Stimulated activated naive B cell treated with anti-CD40 and anti-IgM and Interleukin-4, amounts not matched to agents 10 μg/mL and 1 μg/mL and 100 μg/mL, for 72 hours (primary cell): ENCODE measurements at regions not wholly inside any gene's neighbourhood (a gene's known extent, or its start where the extent isn't known, plus 50 kb on each side); places are given as distances from the start of the nearest gene placed in this dataset.
"Not testable (repeated sequence)": the region's sequence is repeated elsewhere in the genome, so short reads cannot be mapped to it uniquely, and the experiment has no call there.

ENCODE experiments used
- ATAC-seq, 2 donors: fragments of 150-1000 bp; cut with Tn5 transposase; replicated peaks; 2 replicates each; pipeline ENCODE4 v1.10.0; 2021; ENCODE audit warnings: moderate library complexity in 1 of 2
- DNase-seq: peaks from one replicate; pipeline ENCODE4 v3.0.0; 2021
- H3K27ac Mint-ChIP-seq: one replicate; pipeline ENCODE4 v1.8.0; 2022; ENCODE audit warnings: mild to moderate bottlenecking, mixed read lengths
- H3K27me3 Mint-ChIP-seq, 2 donors: one replicate each; pipeline ENCODE4 v1.8.0; 2022; ENCODE audit warnings: mixed read lengths in 2 of 2
- H3K36me3 Mint-ChIP-seq, 2 donors: one replicate each; pipeline ENCODE4 v1.8.0; 2022; ENCODE audit warnings: mixed read lengths in 2 of 2, mild to moderate bottlenecking in 1 of 2
- H3K4me1 Mint-ChIP-seq, 2 donors: one replicate each; pipeline ENCODE4 v1.8.0; 2022; ENCODE audit warnings: mixed read lengths in 2 of 2, mild to moderate bottlenecking in 1 of 2
- H3K4me3 Mint-ChIP-seq, 2 donors: one replicate each; pipeline ENCODE4 v1.8.0; 2022; ENCODE audit warnings: mild to moderate bottlenecking in 2 of 2, mixed read lengths in 2 of 2, moderate library complexity in 1 of 2
- H3K9me3 Mint-ChIP-seq, 2 donors: one replicate each; pipeline ENCODE4 v1.8.0; 2022; ENCODE audit warnings: mixed read lengths in 2 of 2, mild to moderate bottlenecking in 1 of 2

DNA sequence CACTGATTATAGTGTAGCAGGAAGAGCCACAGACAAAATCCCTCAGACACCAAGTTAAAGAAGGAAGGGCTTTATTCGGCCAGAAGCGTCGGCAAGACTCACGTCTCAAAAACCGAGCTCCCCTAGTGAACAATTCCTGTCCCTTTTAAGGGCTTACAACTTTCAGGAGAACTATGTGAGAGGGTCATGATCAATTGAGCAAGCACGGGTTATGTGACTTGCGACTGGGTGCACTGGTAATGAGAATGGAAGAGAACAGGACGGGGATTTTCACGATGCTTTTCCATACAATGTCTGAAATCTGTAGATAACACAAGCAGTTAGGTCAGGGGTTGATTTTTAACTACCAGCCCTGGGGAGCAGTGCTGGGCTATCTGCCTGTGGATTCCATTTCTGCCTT, 116.7 kb downstream of the MFAP3L start:
- Mint-ChIP-seq H3K4me3 (no peak overlapping the region), H3K27me3 (no peaks in the 10 kb centered on the region), H3K27ac (no peak overlapping the region), H3K9me3 (peaks cover 0 to 2% of the 10 kb centered on the region in 2 donors), H3K36me3 (no peaks in the 10 kb centered on the region), H3K4me1 (peaks cover 5 to 16% of the 10 kb centered on the region in 2 donors)
- DNase-seq (no peak), ATAC-seq (no peak)

DNA sequence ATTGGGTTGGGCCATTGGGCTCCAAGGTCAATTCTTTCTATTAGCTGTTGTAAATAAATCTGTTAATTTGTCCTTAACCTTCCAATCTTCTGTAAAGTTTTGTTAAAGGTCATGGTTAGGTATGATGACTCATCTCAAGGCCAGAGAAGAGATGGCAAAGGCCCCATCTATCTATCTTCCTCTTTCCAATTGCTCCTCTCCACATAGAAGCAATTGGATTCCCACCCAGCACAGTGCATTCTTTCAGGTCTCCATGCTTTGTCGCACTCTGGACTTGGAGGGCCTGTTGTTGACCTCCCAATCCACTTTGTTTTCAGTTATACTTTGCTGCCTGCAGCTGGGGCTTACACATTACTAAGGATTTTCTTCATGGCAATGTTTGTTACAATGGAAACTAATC, 118.5 kb downstream of the MFAP3L start:
- Mint-ChIP-seq H3K27ac (no peak overlapping the region), H3K36me3 (no peaks in the 10 kb centered on the region), H3K4me3 (no peak overlapping the region), H3K4me1 (peaks cover 5 to 16% of the 10 kb centered on the region in 2 donors), H3K9me3 (no peaks in the 10 kb centered on the region), H3K27me3 (peaks cover 5 to 6% of the 10 kb centered on the region in 2 donors)
- peak; percentile 88 to 94 for ATAC-seq
- peak; percentile 2 for DNase-seq

DNA sequence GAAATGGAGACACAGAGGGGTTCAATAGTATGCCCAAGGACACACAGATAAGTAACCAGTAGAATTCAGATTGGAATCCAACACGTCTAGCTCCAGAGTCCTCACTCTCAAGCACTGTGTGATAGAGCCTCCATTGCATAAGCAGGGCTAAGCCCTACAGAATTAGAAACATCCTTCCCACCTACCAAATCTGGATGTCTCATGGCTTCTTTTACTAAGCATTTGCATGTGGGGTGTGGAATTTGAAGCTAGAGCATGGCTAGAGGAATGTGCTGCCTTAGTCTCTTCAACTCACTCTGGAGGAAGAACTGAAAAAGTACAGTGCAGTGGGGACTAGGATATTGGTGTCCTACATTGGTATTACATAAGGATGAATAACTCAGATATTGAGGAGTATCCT, 119.4 kb downstream of the MFAP3L start:
- H3K36me3 Mint-ChIP-seq, result no peaks in the 10 kb centered on the region
- no peak for DNase-seq

DNA sequence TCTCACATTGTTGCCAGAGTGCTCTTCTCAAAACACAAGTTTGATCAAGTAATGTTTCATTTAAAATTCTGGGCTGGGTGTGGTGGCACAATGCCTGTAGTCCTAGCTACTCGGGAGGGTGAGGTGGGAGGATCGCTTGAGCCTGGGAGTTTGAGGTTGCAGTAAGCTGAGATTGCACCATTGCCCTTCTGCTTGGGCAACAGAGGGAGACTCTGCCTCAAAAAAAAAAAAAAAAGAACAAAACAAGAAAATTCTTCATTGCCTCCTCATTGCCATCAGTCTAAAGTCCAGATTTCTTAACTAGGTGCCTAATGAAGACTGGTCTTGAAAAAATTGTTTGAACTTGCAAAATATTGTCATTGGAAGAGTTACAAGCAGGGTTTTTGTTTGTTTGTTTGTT, 120.1 kb downstream of the MFAP3L start:
- Mint-ChIP-seq H3K9me3 (no peaks in the 10 kb centered on the region), H3K4me3 (no peak overlapping the region), H3K36me3 (no peaks in the 10 kb centered on the region), H3K4me1 (peaks cover 5 to 16% of the 10 kb centered on the region in 2 donors), H3K27ac (no peak overlapping the region), H3K27me3 (peaks cover 5 to 6% of the 10 kb centered on the region in 2 donors)
- no peak for DNase-seq
- ATAC-seq, result no peak

More for the DNA sequence above, 119.4 kb downstream of the MFAP3L start:
- Mint-ChIP-seq H3K4me3 (no peak overlapping the region), H3K4me1 (peaks cover 5 to 16% of the 10 kb centered on the region in 2 donors), H3K27me3 (peaks cover 5 to 6% of the 10 kb centered on the region in 2 donors), H3K27ac (no peak overlapping the region), H3K9me3 (no peaks in the 10 kb centered on the region)
- ATAC-seq, result no peak

DNA sequence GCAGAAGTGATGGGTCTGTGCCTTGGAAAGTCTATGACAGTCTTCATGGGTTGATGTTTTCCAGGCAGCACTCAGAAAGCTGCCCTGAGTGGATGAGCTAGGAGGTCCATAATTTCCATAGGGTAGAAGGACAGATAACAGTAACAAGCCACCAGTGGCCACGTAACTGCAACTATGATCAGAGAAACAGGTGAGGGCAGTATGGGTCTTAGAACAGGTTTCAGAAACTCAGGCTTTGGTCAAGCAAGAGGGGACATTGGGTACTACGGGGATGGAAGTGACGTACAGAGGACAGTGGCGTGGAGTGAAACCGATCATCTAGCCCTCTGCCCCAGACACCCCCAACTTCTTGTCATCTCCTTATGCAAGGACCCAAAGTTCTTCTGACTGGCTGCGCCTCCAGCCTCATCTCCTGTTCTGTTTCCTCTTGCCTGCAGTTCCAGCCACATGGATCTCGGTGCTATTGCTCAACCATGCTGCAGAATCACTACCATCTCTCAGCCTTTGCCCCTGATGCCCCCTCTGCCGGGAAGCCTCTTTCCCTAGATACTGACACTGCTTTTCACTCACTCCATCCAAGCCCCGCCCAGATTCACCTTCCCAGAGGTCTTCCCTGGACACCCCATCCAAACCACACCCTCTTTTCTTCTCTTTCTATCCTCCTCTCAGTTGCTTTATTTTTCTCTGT, 123.4 kb downstream of the MFAP3L start:
- peaks cover 2 to 6% of the 10 kb centered on the region in 2 donors for H3K4me1 Mint-ChIP-seq
- no peaks in the 10 kb centered on the region for H3K36me3 Mint-ChIP-seq
- H3K27ac Mint-ChIP-seq, result no peak overlapping the region
- H3K4me3 Mint-ChIP-seq, result no peak overlapping the region
- DNase-seq, result no peak
- no peak for ATAC-seq
- peaks cover 5 to 6% of the 10 kb centered on the region in 2 donors for H3K27me3 Mint-ChIP-seq
- peaks cover 4 to 5% of the 10 kb centered on the region in 2 donors for H3K9me3 Mint-ChIP-seq

DNA sequence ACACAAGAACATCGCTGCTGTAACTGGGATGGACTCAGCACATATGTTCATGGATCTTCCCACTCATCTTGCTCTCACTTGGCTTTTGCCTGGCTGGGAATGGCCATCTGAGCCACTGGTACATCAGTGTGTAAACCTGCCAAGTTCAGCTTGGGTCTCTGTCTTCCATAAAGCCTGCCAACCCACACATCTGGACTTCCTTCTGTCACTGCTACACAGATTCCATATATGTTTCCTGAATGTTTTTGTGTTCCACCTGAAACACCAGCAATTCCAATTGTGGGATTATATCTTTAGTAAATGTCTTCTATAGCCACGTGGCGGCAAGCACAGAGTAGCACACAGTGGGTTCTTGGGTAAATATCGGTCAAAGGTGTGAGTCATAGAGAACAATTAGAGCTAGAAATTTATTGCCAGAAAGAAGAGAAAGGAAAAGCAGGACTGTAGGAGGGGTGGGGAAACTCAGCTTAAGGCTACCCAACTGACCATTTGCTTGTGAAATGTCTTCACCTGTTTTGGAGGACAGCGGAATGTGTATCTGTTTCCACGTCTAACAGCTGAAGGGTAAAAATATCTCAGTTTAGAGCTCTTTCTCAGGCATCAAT, 125.9 kb downstream of the MFAP3L start:
- H3K4me1 Mint-ChIP-seq, result no peaks in the 10 kb centered on the region
- H3K27ac Mint-ChIP-seq, result no peak overlapping the region
- H3K27me3 Mint-ChIP-seq, result peaks cover 5 to 6% of the 10 kb centered on the region in 2 donors
- H3K9me3 Mint-ChIP-seq, result peaks cover 4 to 5% of the 10 kb centered on the region in 2 donors
- H3K4me3 Mint-ChIP-seq, result no peak overlapping the region
- DNase-seq (no peak), ATAC-seq (no peak)
- H3K36me3 Mint-ChIP-seq, result no peaks in the 10 kb centered on the region

DNA sequence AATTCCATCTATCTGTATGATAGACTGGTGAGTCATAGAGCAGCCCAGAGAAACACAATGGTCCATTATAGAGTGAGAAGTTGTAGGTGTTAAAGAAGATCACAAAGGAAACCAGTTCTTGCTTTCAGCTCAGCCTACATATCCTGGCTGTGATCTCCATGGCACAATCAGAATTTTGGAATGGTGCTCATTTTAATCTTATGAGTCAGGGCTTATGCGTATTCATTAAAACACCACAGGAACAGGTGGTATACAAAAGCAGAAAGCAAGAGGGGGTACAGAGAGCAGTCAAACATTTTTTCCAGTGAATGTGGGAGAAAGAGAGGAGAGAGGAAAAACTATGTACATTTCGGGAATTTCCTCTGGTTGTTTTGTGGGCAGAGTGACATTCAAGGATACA, 126.9 kb downstream of the MFAP3L start:
- H3K4me1 Mint-ChIP-seq, result no peaks in the 10 kb centered on the region
- no peak overlapping the region for H3K27ac Mint-ChIP-seq
- ATAC-seq (no peak), DNase-seq (no peak)
- H3K4me3 Mint-ChIP-seq, result no peak overlapping the region
- peaks cover 4 to 5% of the 10 kb centered on the region in 2 donors for H3K9me3 Mint-ChIP-seq
- H3K36me3 Mint-ChIP-seq, result no peaks in the 10 kb centered on the region
- H3K27me3 Mint-ChIP-seq, result peaks cover 5 to 6% of the 10 kb centered on the region in 2 donors

DNA sequence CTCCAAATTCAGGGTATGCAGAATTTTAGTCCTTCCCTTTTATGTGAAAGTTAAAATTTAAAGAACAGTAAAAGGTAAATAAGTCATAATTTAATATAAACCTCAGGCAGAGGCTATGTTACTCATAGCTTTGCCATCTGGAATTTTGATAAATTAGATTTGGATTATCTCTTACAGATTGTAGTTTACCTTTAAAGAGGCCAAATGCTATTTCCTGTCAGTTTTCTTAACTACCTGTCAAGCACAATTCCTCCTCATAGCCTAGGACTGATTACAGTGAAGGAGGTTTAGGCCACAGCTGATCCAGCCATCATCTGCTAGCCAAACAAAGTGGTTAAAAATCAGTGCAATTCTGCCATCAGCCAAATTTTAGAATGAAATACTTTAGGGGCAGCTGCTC, 128.1 kb downstream of the MFAP3L start:
- ATAC-seq (no peak), DNase-seq (no peak)
- H3K4me1 Mint-ChIP-seq, result no peaks in the 10 kb centered on the region
- no peak overlapping the region for H3K27ac Mint-ChIP-seq
- no peaks in the 10 kb centered on the region for H3K36me3 Mint-ChIP-seq
- H3K4me3 Mint-ChIP-seq, result no peak overlapping the region
- peaks cover 3% of the 10 kb centered on the region in 2 donors for H3K27me3 Mint-ChIP-seq
- H3K9me3 Mint-ChIP-seq, result peaks cover 4 to 5% of the 10 kb centered on the region in 2 donors

DNA sequence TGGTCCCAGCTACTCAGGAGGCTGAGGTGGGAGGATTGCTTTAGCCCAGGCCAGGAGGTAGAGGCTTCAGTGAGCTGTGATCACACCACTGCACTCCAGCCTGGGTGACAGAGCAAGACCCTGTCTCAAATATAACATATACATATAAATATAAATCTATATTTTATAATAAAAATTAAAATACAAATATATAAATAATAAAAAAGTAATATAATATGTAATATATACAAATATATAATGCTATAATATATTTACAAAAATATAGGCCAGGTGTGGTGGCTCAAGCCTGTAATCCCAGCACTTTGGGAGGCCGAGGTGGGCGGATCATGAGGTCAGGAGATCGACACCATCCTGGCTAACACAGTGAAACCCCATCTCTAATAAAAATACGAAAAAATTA, 131.4 kb downstream of the MFAP3L start:
- not testable (repeated sequence) for H3K27ac Mint-ChIP-seq, H3K4me3 Mint-ChIP-seq, H3K27me3 Mint-ChIP-seq, H3K9me3 Mint-ChIP-seq, H3K36me3 Mint-ChIP-seq, ATAC-seq, DNase-seq, H3K4me1 Mint-ChIP-seq

DNA sequence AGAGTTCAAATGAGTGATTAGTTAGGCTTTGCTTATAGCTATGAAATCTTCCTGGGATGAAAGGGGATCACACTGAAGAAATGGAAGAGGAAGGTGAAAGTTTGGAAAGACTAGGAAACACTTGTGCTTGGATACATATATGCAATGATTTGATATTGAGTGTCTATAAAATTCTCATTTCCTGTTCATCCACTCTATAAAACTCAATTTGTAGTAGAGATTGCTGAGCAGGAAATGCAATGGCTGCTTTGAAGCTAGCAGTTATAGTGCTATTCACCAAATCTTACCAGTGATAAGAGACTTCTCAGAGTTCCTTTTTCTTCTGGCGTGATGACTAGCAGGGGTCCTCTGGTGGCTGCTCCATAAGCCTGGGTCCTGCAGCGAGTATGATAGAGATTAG, 128.1 kb upstream of the HPF1 start:
- H3K4me1 Mint-ChIP-seq, result no peaks in the 10 kb centered on the region
- DNase-seq (no peak), ATAC-seq (no peak)
- peaks cover 0 to 4% of the 10 kb centered on the region in 2 donors for H3K27me3 Mint-ChIP-seq
- no peak overlapping the region for H3K4me3 Mint-ChIP-seq
- H3K36me3 Mint-ChIP-seq, result no peaks in the 10 kb centered on the region
- H3K9me3 Mint-ChIP-seq, result peaks cover 0 to 3% of the 10 kb centered on the region in 2 donors
- H3K27ac Mint-ChIP-seq, result no peak overlapping the region

DNA sequence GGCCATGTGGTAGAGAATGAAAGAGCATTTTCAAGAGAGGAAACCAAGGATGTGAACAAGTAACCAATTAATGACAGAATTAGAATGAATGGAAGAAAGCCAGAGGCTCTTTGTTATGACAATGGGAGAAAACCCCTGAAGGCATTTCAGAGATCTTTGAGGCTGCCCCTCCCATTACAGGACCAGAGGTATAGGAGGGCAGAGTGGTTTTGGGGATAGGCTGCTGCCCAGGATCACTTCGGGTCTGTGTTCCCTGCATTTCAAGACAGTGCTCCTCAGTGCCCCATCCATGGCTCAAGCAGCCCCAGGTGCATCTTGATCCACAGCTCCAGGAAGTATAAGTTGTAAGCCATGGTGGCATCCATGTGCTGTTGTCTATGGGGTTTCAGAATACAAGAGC, 124.0 kb upstream of the HPF1 start:
- Mint-ChIP-seq H3K27ac (no peak overlapping the region), H3K9me3 (no peaks in the 10 kb centered on the region), H3K36me3 (no peaks in the 10 kb centered on the region), H3K4me3 (no peak overlapping the region), H3K27me3 (peaks cover 0 to 11% of the 10 kb centered on the region in 2 donors), H3K4me1 (no peaks in the 10 kb centered on the region)
- ATAC-seq (no peak), DNase-seq (no peak)

DNA sequence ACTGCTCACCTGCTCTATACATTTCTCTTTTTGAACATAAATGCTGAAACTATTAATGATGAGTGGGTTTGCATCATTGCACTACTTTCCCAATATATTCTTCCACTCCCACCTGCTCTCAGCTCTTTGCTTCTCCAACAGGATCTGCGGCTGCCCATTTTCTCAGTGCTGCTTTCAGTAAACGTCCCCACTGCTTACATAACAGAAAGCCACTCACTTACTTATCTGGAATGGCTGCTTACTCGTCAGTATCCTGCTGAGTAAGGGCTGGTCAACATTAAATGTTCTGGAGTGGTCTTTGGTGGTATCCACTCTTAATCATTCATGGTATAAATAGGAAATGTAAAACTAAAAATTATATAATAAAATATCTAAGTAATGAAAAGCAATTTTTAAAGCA, 112.8 kb upstream of the HPF1 start:
- no peak for DNase-seq
- no peak for ATAC-seq
- Mint-ChIP-seq H3K27ac (no peak overlapping the region), H3K36me3 (no peaks in the 10 kb centered on the region), H3K27me3 (peaks cover 6 to 13% of the 10 kb centered on the region in 2 donors), H3K9me3 (no peaks in the 10 kb centered on the region), H3K4me3 (no peak overlapping the region), H3K4me1 (no peaks in the 10 kb centered on the region)

DNA sequence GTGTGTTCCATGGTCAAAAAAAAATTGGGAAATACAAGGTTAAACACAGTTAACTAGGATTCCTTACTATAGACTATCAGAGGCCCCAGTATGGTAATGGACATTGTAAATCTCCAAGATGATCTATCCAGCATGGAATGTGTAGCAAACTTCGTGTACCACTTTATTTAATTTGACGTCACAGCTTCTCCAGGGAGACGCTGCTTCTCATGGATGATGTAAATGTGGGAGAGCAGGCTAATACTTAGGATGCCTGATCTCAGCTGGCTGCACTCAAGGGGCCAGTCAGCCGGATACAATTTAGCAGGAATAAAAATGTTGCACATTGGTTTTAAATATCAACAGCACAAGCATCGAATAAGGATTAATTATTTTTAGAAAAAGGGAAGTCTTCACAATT, 111.7 kb upstream of the HPF1 start:
- Mint-ChIP-seq H3K9me3 (no peaks in the 10 kb centered on the region), H3K4me3 (no peak overlapping the region), H3K27ac (no peak overlapping the region), H3K4me1 (no peaks in the 10 kb centered on the region), H3K36me3 (no peaks in the 10 kb centered on the region), H3K27me3 (peaks cover 2 to 8% of the 10 kb centered on the region in 2 donors)
- no peak for DNase-seq
- ATAC-seq, result no peak

DNA sequence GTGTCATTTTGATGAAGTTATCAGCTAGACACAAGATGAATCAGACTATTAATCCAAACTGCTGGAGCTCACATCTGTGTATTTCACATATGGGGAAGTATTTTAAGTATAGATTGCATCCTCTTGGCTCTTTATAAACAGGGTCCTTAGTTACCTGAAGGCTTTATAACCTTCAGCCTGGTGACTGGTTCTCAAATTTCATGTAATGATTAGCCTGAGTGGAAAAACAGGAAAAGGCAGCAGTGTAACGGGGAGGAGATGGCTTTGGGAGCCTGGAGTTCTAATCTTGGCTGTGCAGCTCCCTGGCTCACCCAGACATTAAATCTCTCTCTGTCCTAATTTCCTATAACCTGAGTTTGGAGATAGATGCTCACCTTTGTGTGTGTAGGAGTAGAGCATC, 103.8 kb upstream of the HPF1 start:
- H3K27ac Mint-ChIP-seq, result no peak overlapping the region
- no peak overlapping the region for H3K4me3 Mint-ChIP-seq
- peaks cover 0 to 8% of the 10 kb centered on the region in 2 donors for H3K27me3 Mint-ChIP-seq
- DNase-seq (no peak), ATAC-seq (no peak)
- H3K9me3 Mint-ChIP-seq, result no peaks in the 10 kb centered on the region
- H3K36me3 Mint-ChIP-seq, result no peaks in the 10 kb centered on the region
- H3K4me1 Mint-ChIP-seq, result no peaks in the 10 kb centered on the region
